HEK293 (cell line): ENCODE measurements at regions not wholly inside any gene's neighbourhood (a gene's known extent, or its start where the extent isn't known, plus 50 kb on each side); places are given as distances from the start of the nearest gene placed in this dataset.

Experiments
- HOXA7 ChIP-seq: sonication (generic); formaldehyde crosslinking; IDR thresholded peaks from 2 replicates; pipeline ENCODE4 v1.8.1; 2022; ENCODE audit warnings: missing genetic modification reagents, borderline replicate concordance
- TRIM28 ChIP-seq: IDR thresholded peaks from 2 replicates; pipeline ENCODE4 v1.6.1; 2011; ENCODE audit warnings: low read length, control low read depth, borderline replicate concordance
- WT1 ChIP-seq: fragments of 450-650 bp; formaldehyde crosslinking; IDR thresholded peaks from 2 replicates; pipeline ENCODE4 v1.5.1; 2016; ENCODE audit warnings: missing biosample characterization, missing genetic modification characterization
- ZBTB44 ChIP-seq: fragments of 450-650 bp; IDR thresholded peaks from 2 replicates; pipeline ENCODE4 v1.5.1; 2018; ENCODE audit warnings: missing biosample characterization, mild to moderate bottlenecking, missing genetic modification characterization
- ZBTB7A ChIP-seq: fragments of 450-650 bp; formaldehyde crosslinking; IDR thresholded peaks from 2 replicates; pipeline ENCODE4 v1.5.1; 2016; ENCODE audit warnings: low read depth, missing biosample characterization, missing genetic modification characterization
- ZNF133 ChIP-seq: fragments of 450-650 bp; formaldehyde crosslinking; IDR thresholded peaks from 2 replicates; pipeline ENCODE4 v1.5.1; 2016; ENCODE audit warnings: missing biosample characterization, missing genetic modification characterization
- ZNF24 ChIP-seq: fragments of 450-650 bp; formaldehyde crosslinking; IDR thresholded peaks from 2 replicates; pipeline ENCODE4 v1.5.1; 2016; ENCODE audit warnings: missing biosample characterization, missing genetic modification characterization
- ZNF274 ChIP-seq, 2 experiments: fragments of 200-500 bp in 1 of 2; fragments of 450-650 bp in 1 of 2; sonication (Bioruptor generic) in 1 of 2; formaldehyde crosslinking in 1 of 2; IDR thresholded peaks; 2 replicates each; pipeline versions ENCODE4 v1.5.1 to v1.6.1; 2014 to 2016; ENCODE audit warnings: borderline replicate concordance in 1 of 2, inconsistent platforms in 1 of 2, low read length in 1 of 2, missing biosample characterization in 1 of 2, missing genetic modification characterization in 1 of 2
- ZNF585B ChIP-seq: fragments of 450-650 bp; formaldehyde crosslinking; IDR thresholded peaks from 2 replicates; pipeline ENCODE4 v1.5.1; 2016; ENCODE audit warnings: missing biosample characterization, missing genetic modification characterization
- ZNF629 ChIP-seq: fragments of 450-650 bp; formaldehyde crosslinking; IDR thresholded peaks from 2 replicates; pipeline ENCODE4 v1.5.1; 2017; ENCODE audit warnings: missing biosample characterization, missing genetic modification characterization
- ZNF639 ChIP-seq: fragments of 450-650 bp; formaldehyde crosslinking; IDR thresholded peaks from 2 replicates; pipeline ENCODE4 v1.5.1; 2016; ENCODE audit warnings: missing biosample characterization, missing genetic modification characterization
- ZNF677 ChIP-seq: fragments of 450-650 bp; IDR thresholded peaks from 2 replicates; pipeline ENCODE4 v1.5.0; 2018; ENCODE audit warnings: missing biosample characterization, mild to moderate bottlenecking, missing genetic modification characterization, moderate library complexity
- ZNF707 ChIP-seq: fragments of 450-650 bp; formaldehyde crosslinking; IDR thresholded peaks from 2 replicates; pipeline ENCODE4 v1.5.1; 2016; ENCODE audit warnings: missing biosample characterization, missing genetic modification characterization
- TF ChIP-seq, protein P1 (sequence below): fragments of 450-650 bp; formaldehyde crosslinking; IDR thresholded peaks from 2 replicates; pipeline ENCODE4 v1.5.1; 2016; ENCODE audit warnings: missing biosample characterization, missing genetic modification characterization

DNA sequence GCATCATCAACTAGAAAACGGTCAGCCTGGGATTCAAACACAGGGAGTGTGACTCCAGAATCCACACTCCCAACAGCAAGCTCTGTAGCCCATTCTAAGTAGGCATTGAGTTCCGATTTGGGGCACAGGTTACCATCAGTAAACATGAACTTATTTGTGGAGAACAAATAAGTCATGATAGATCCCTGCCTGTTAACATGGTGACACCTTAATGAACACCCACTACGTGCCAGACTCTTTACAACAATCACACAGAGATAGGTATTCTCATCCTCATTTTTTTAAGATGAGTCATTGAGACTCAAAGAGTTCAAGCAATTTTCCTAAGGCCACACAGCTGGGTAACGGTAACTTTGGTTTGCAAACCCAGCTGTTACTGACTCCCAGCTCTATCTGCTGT lies 91.5 kb downstream of the LYZL2 start:
- TF ChIP-seq ZNF677 (tag by site-specific recombination) (no peak), WT1 (tag by site-specific recombination) (no peak), ZNF274 (IDR thresholded peaks at IDR 0.05; ENCODE audit: low read length) (no peak), ZNF274 (tag by site-specific recombination; IDR thresholded peaks at IDR 0.05; ENCODE audit: borderline replicate concordance) (no peak), TRIM28 (no peak), HOXA7 (CRISPR knock-in tag) (no peak), ZNF639 (no peak), ZNF629 (tag by site-specific recombination) (no peak), ZBTB44 (tag by site-specific recombination) (no peak), ZNF707 (tag by site-specific recombination) (no peak), ZBTB7A (tag by site-specific recombination) (no peak), ZNF133 (tag by site-specific recombination) (no peak), ZNF24 (no peak), ZNF585B (tag by site-specific recombination) (no peak)
- TF ChIP-seq, protein P1, sequence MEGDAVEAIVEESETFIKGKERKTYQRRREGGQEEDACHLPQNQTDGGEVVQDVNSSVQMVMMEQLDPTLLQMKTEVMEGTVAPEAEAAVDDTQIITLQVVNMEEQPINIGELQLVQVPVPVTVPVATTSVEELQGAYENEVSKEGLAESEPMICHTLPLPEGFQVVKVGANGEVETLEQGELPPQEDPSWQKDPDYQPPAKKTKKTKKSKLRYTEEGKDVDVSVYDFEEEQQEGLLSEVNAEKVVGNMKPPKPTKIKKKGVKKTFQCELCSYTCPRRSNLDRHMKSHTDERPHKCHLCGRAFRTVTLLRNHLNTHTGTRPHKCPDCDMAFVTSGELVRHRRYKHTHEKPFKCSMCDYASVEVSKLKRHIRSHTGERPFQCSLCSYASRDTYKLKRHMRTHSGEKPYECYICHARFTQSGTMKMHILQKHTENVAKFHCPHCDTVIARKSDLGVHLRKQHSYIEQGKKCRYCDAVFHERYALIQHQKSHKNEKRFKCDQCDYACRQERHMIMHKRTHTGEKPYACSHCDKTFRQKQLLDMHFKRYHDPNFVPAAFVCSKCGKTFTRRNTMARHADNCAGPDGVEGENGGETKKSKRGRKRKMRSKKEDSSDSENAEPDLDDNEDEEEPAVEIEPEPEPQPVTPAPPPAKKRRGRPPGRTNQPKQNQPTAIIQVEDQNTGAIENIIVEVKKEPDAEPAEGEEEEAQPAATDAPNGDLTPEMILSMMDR (tag by site-specific recombination), result no peak
